RWPE2 (cell line): ENCODE measurements at regions not wholly inside any gene's neighbourhood (a gene's known extent, or its start where the extent isn't known, plus 50 kb on each side); places are given as distances from the start of the nearest gene placed in this dataset.

Experiments
- ATAC-seq: fragments of 200-7000 bp; cut with Tn5 transposase; 3 replicates; pipeline ENCODE4 v1.9.1; 2021; ENCODE audit warnings: low read depth
- DNase-seq: peaks from one replicate; pipeline ENCODE4 v3.0.0-alpha.2; 2020; ENCODE audit warnings: low spot score
- H3K27ac ChIP-seq: fragments of 450-650 bp; 2 replicates; pipeline ENCODE4 v1.5.1; 2017; ENCODE audit warnings: mild to moderate bottlenecking; ENCODE audit not compliant: poor library complexity, severe bottlenecking
- H3K27me3 ChIP-seq: fragments of 250-450 bp; sonication (Bioruptor Pico); 2 replicates; pipeline ENCODE4 v1.5.1; 2021; ENCODE audit warnings: mild to moderate bottlenecking, moderate library complexity; ENCODE audit not compliant: insufficient read depth, poor library complexity, severe bottlenecking
- H3K36me3 ChIP-seq: fragments of 250-450 bp; sonication (Bioruptor Pico); 2 replicates; pipeline ENCODE4 v1.5.1; 2020; ENCODE audit warnings: low read depth, mild to moderate bottlenecking, moderate library complexity
- H3K4me1 ChIP-seq: fragments of 250-450 bp; sonication (Bioruptor Pico); 2 replicates; pipeline ENCODE4 v1.5.1; 2021; ENCODE audit warnings: mild to moderate bottlenecking, moderate library complexity; ENCODE audit not compliant: insufficient read depth, poor library complexity, severe bottlenecking
- H3K4me3 ChIP-seq: fragments of 250-450 bp; sonication (Bioruptor Pico); 2 replicates; pipeline ENCODE4 v1.5.1; 2021; ENCODE audit warnings: mild to moderate bottlenecking, moderate library complexity; ENCODE audit not compliant: severe bottlenecking
- H3K9me3 ChIP-seq: fragments of 250-450 bp; sonication (Bioruptor Pico); 2 replicates; pipeline ENCODE4 v1.5.1; 2021; ENCODE audit warnings: mild to moderate bottlenecking, moderate library complexity; ENCODE audit not compliant: severe bottlenecking
- CTCF ChIP-seq: fragments of 450-650 bp; IDR thresholded peaks from one replicate; pipeline ENCODE4 v1.5.1; 2017; ENCODE audit warnings: mild to moderate bottlenecking, moderate library complexity; ENCODE audit not compliant: poor library complexity, severe bottlenecking

- DNase-seq (no peak), ATAC-seq (peak; percentile 89)
- H3K4me3 ChIP-seq: no peak overlapping the region
- no peak for TF ChIP-seq CTCF
- no peak overlapping the region for H3K27ac ChIP-seq
- H3K36me3 ChIP-seq: no peaks in the 10 kb centered on the region
- H3K27me3 ChIP-seq: no peaks in the 10 kb centered on the region
- peaks cover 10% of the 10 kb centered on the region for H3K4me1 ChIP-seq
- no peaks in the 10 kb centered on the region for H3K9me3 ChIP-seq
Measured at GRCh38 chr6:22448291-22448711, 121.1 kb upstream of the HDGFL1 start.

- Histone ChIP-seq H3K36me3 (no peaks in the 10 kb centered on the region), H3K27ac (no peak overlapping the region), H3K4me1 (peaks cover 10% of the 10 kb centered on the region), H3K27me3 (no peaks in the 10 kb centered on the region), H3K9me3 (no peaks in the 10 kb centered on the region), H3K4me3 (no peak overlapping the region)
- DNase-seq (no peak), ATAC-seq (no peak)
- no peak for TF ChIP-seq CTCF
Measured at GRCh38 chr6:22451962-22452361, 117.4 kb upstream of the HDGFL1 start.

GRCh38 chr6:22455378-22455777 lies 114.0 kb upstream of the HDGFL1 start:
- Histone ChIP-seq H3K9me3 (no peaks in the 10 kb centered on the region), H3K4me1 (no peaks in the 10 kb centered on the region), H3K27ac (no peak overlapping the region), H3K36me3 (no peaks in the 10 kb centered on the region), H3K4me3 (no peak overlapping the region), H3K27me3 (no peaks in the 10 kb centered on the region)
- no peak for TF ChIP-seq CTCF
- no peak for ATAC-seq
- DNase-seq: no peak

- ATAC-seq: no peak
Measured at GRCh38 chr6:22457996-22458395, 111.4 kb upstream of the HDGFL1 start.

More at GRCh38 chr6:22457996-22458395, 111.4 kb upstream of the HDGFL1 start:
- no peak for DNase-seq
- no peaks in the 10 kb centered on the region for H3K27me3 ChIP-seq
- H3K4me1 ChIP-seq: no peaks in the 10 kb centered on the region
- H3K27ac ChIP-seq: no peak overlapping the region
- H3K9me3 ChIP-seq: no peaks in the 10 kb centered on the region
- no peaks in the 10 kb centered on the region for H3K36me3 ChIP-seq
- TF ChIP-seq CTCF: no peak
- H3K4me3 ChIP-seq: no peak overlapping the region
